ENCODE measurements at regions not wholly inside any gene's neighbourhood (a gene's known extent, or its start where the extent isn't known, plus 50 kb on each side); places are given as distances from the start of the nearest gene placed in this dataset.

- H3K27ac Mint-ChIP-seq = no peak overlapping the region
- H3K9me3 ChIP-seq (replicated peaks in 1 of 2; ENCODE audit: control insufficient read depth in 1 of 2, insufficient read depth in 1 of 2, low read length in 2 of 2) = no peaks in the 10 kb centered on the region
- 100% methylated on average over 1 of the region's 3 CpGs for WGBS (ENCODE audit: insufficient coverage)
- peaks cover 2 to 3% of the 10 kb centered on the region in 2 donors for H3K36me3 Mint-ChIP-seq
- H3K9me3 Mint-ChIP-seq = no peaks in the 10 kb centered on the region
- H3K9ac ChIP-seq (ENCODE audit: insufficient read depth, low read length, poor library complexity, severe bottlenecking) = no peak overlapping the region
- no peaks in the 10 kb centered on the region for H4K20me1 ChIP-seq (ENCODE audit: insufficient read depth, low read length)
- peaks cover 0 to 3% (median 0%) of the 10 kb centered on the region in 3 donors for H3K27me3 Mint-ChIP-seq (ENCODE audit: low read depth in 3 of 3)
- no peak overlapping the region for H3K4me2 ChIP-seq (replicated peaks; ENCODE audit: extremely low read depth, low read length, poor library complexity, severe bottlenecking)
- intact Hi-C loops (cut with micrococcal nuclease) = no loop called here
- peaks cover 47 to 66% of the 10 kb centered on the region in 2 donors for H3K4me1 ChIP-seq (ENCODE audit: control insufficient read depth in 1 of 2, insufficient read depth in 2 of 2, low read length in 2 of 2)
- no peak overlapping the region for H3K27ac ChIP-seq (ENCODE audit: low read depth in 1 of 2, low read length in 2 of 2)
- no peak for DNase-seq
- H3K27me3 ChIP-seq (ENCODE audit: control insufficient read depth in 2 of 2, insufficient read depth in 2 of 2, low read length in 2 of 2) = no peaks in the 10 kb centered on the region
- H3K4me1 Mint-ChIP-seq = peaks cover 53% of the 10 kb centered on the region
- no peak overlapping the region for H3K4me3 ChIP-seq (replicated peaks in 1 of 3; ENCODE audit: low read depth in 2 of 3, low read length in 3 of 3)
- H3K36me3 ChIP-seq (replicated peaks in 1 of 2; ENCODE audit: control insufficient read depth in 1 of 2, insufficient read depth in 2 of 2, low read length in 2 of 2) = no peaks in the 10 kb centered on the region
- TF ChIP-seq, protein P1, sequence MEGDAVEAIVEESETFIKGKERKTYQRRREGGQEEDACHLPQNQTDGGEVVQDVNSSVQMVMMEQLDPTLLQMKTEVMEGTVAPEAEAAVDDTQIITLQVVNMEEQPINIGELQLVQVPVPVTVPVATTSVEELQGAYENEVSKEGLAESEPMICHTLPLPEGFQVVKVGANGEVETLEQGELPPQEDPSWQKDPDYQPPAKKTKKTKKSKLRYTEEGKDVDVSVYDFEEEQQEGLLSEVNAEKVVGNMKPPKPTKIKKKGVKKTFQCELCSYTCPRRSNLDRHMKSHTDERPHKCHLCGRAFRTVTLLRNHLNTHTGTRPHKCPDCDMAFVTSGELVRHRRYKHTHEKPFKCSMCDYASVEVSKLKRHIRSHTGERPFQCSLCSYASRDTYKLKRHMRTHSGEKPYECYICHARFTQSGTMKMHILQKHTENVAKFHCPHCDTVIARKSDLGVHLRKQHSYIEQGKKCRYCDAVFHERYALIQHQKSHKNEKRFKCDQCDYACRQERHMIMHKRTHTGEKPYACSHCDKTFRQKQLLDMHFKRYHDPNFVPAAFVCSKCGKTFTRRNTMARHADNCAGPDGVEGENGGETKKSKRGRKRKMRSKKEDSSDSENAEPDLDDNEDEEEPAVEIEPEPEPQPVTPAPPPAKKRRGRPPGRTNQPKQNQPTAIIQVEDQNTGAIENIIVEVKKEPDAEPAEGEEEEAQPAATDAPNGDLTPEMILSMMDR (IDR thresholded peaks at IDR 0.05) = no peak
- H3K79me2 ChIP-seq (ENCODE audit: insufficient read depth, low read length) = no peaks in the 10 kb centered on the region
- no peak overlapping the region for H2AFZ ChIP-seq (ENCODE audit: insufficient read depth, low read depth, low read length, poor library complexity, severe bottlenecking)
- no peak overlapping the region for H3K4me3 Mint-ChIP-seq
Measured at GRCh38 chr7:126368-126767, 66.0 kb upstream of the FAM20C start.

GRCh38 chr7:127064-127598 lies 65.2 kb upstream of the FAM20C start:
- TF ChIP-seq, protein P1 (IDR thresholded peaks at IDR 0.05) = no peak
- Histone ChIP-seq H3K9ac (ENCODE audit: insufficient read depth, low read length, poor library complexity, severe bottlenecking) (no peak overlapping the region), H3K4me1 (ENCODE audit: control insufficient read depth in 1 of 2, insufficient read depth in 2 of 2, low read length in 2 of 2) (peaks cover 54 to 66% of the 10 kb centered on the region in 2 donors), H3K9me3 (replicated peaks in 1 of 2; ENCODE audit: control insufficient read depth in 1 of 2, insufficient read depth in 1 of 2, low read length in 2 of 2) (no peaks in the 10 kb centered on the region), H3K27ac (ENCODE audit: low read depth in 1 of 2, low read length in 2 of 2) (peak overlapping the region in 1 of 2 donors; percentile 78), H3K36me3 (replicated peaks in 1 of 2; ENCODE audit: control insufficient read depth in 1 of 2, insufficient read depth in 2 of 2, low read length in 2 of 2) (no peaks in the 10 kb centered on the region), H4K20me1 (ENCODE audit: insufficient read depth, low read length) (no peaks in the 10 kb centered on the region), H3K79me2 (ENCODE audit: insufficient read depth, low read length) (no peaks in the 10 kb centered on the region), H3K4me3 (replicated peaks in 1 of 3; ENCODE audit: low read depth in 2 of 3, low read length in 3 of 3) (no peak overlapping the region), H2AFZ (ENCODE audit: insufficient read depth, low read depth, low read length, poor library complexity, severe bottlenecking) (no peak overlapping the region), H3K27me3 (ENCODE audit: control insufficient read depth in 2 of 2, insufficient read depth in 2 of 2, low read length in 2 of 2) (no peaks in the 10 kb centered on the region), H3K4me2 (replicated peaks; ENCODE audit: extremely low read depth, low read length, poor library complexity, severe bottlenecking) (no peak overlapping the region)
- Mint-ChIP-seq H3K9me3 (no peaks in the 10 kb centered on the region), H3K27ac (peak overlapping the region in 4 of 7 donors; percentile 32 to 50 (median 36)), H3K27me3 (ENCODE audit: low read depth in 3 of 3) (peaks cover 0 to 3% (median 0%) of the 10 kb centered on the region in 3 donors), H3K4me3 (no peak overlapping the region), H3K36me3 (peaks cover 2 to 3% of the 10 kb centered on the region in 2 donors), H3K4me1 (peaks cover 53% of the 10 kb centered on the region)
- DNase-seq = no peak
- intact Hi-C loops (cut with micrococcal nuclease) = no loop called here
- WGBS (ENCODE audit: insufficient coverage) = 100% methylated on average over 12 of the region's 14 CpGs

Measured in CD14-positive monocyte (primary cell).